Esophagus muscularis mucosa (tissue), 3 donors: ENCODE measurements at regions not wholly inside any gene's neighbourhood (a gene's known extent, or its start where the extent isn't known, plus 50 kb on each side); places are given as distances from the start of the nearest gene placed in this dataset.

ENCODE experiments used
- CTCF ChIP-seq, 3 experiments: fragments of 200-600 bp in 2 of 3; fragments of 450-650 bp in 1 of 3; sonication (generic) in 2 of 3; IDR thresholded peaks; one replicate each; pipeline ENCODE4 v1.5.1; 2017 to 2019; ENCODE audit warnings: antibody characterized with exemption in 3 of 3, mild to moderate bottlenecking in 2 of 3, moderate library complexity in 1 of 3
- POLR2A ChIP-seq: fragments of 450-650 bp; IDR thresholded peaks from one replicate; pipeline ENCODE4 v1.6.1; 2017; ENCODE audit warnings: antibody characterized with exemption, moderate library complexity, mild to moderate bottlenecking, low read depth
- POLR2AphosphoS5 ChIP-seq, 2 donors: sonication (generic); formaldehyde crosslinking; IDR thresholded peaks; one replicate each; pipeline ENCODE4 v1.6.1; 2017; ENCODE audit warnings: antibody characterized with exemption in 2 of 2

- TF ChIP-seq CTCF (IDR thresholded peaks at IDR 0.05) (no peak), POLR2AphosphoS5 (IDR thresholded peaks at IDR 0.05) (no peak), POLR2A (no peak)
Observed at GRCh38 chr18:67794521-67794920, 278.0 kb upstream of the DSEL start.
